ENCODE measurements at regions not wholly inside any gene's neighbourhood (a gene's known extent, or its start where the extent isn't known, plus 50 kb on each side); places are given as distances from the start of the nearest gene placed in this dataset.

DNA sequence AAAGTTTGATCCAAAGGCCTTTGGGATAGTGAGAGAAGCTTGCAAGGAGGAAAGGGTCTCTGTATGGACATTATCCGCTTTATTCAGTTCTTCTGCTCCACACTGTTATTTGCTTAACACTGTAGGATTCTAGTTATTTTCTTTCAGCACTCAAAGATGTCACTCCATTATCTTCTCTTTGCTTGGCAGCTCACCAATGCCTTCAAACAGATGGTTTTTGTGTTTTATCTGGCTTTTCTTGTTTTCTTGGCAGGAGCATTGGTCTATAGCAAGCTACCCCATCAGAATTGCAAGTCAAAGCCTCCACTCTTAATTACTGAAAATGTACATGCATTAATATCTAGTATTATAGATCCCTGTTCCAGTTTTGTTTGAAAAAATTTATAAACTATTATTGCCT, 138.8 kb downstream of the EVA1A start:
- Mint-ChIP-seq H3K9me3 (no peaks in the 10 kb centered on the region), H3K4me1 (peaks cover 0 to 2% (median under 1%) of the 10 kb centered on the region in 4 donors), H3K36me3 (no peaks in the 10 kb centered on the region), H3K27me3 (peaks cover 10% of the 10 kb centered on the region), H3K4me3 (no peak overlapping the region), H3K27ac (no peak overlapping the region)
- H3K27ac ChIP-seq (ENCODE audit: insufficient read depth, low read length, poor library complexity, severe bottlenecking) = no peak overlapping the region
- H3K27me3 ChIP-seq (ENCODE audit: control insufficient read depth, insufficient read depth, low read length) = no peaks in the 10 kb centered on the region
- ATAC-seq (ENCODE audit: low read depth in 2 of 2) = no peak
- H3K4me1 ChIP-seq (ENCODE audit: control insufficient read depth, insufficient read depth, low read length, poor library complexity, severe bottlenecking) = no peaks in the 10 kb centered on the region
- H3K4me3 ChIP-seq (ENCODE audit: low read depth, low read length) = no peak overlapping the region
- no peaks in the 10 kb centered on the region for H3K36me3 ChIP-seq (ENCODE audit: control insufficient read depth, insufficient read depth, low read length)
- DNase-seq = no peak
- H3K9me3 ChIP-seq (ENCODE audit: control insufficient read depth in 2 of 2, low read length in 2 of 2) = no peaks in the 10 kb centered on the region

DNA sequence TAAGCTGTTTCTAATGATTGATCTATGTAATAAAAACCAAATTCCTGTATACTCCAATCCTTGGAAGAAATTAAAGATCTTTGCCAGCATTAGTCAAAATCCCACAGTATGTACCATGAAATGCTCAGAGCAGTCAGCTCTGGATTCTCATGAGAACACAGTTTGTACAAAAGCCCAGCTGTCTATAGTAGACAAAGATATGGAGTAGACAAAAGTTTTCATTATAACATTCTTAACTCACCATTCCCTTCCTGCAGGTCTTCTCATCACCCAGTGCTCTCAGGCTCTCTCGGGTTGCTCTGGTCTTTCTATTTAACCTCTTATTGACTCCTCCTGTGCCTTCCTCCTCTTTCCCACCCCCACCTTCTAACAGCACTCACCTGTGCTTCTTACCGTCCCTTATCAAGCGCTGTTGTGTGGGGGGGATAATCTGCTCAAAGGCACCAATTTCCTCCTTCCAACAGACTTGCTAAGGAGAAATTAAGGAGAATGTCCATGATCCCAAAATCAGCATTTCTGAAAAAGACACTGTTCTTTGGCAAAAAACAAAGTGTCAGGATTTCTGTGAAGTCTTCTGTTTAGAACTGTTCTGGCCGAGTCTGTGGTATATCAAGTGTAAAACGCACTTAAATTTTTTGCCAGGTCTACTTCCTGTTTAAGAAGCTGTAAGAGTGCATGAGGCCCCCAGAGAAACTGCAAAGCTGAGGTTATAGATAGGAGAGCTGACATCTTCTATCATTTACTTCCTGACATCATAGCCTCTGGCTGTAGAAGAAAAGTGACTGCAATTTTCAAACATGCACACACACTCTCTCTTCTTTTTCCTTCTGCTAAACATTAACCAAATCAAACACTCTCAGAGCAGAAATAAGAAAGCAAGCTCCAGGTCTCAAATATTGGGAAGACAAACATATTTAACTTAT, 144.1 kb downstream of the EVA1A start:
- H3K4me3 ChIP-seq (ENCODE audit: low read depth, low read length) = peak overlapping the region; percentile 50
- H3K27me3 Mint-ChIP-seq = peaks cover 29% of the 10 kb centered on the region
- peak overlapping the region; percentile 39 to 92 (median 89) for H3K27ac Mint-ChIP-seq
- H3K4me1 ChIP-seq (ENCODE audit: control insufficient read depth, insufficient read depth, low read length, poor library complexity, severe bottlenecking) = no peaks in the 10 kb centered on the region
- no peak overlapping the region for H3K27ac ChIP-seq (ENCODE audit: insufficient read depth, low read length, poor library complexity, severe bottlenecking)
- H3K27me3 ChIP-seq (ENCODE audit: control insufficient read depth, insufficient read depth, low read length) = peaks cover 6% of the 10 kb centered on the region
- peak overlapping the region; percentile 30 to 93 (median 89) for H3K4me3 Mint-ChIP-seq
- H3K9me3 ChIP-seq (ENCODE audit: control insufficient read depth in 2 of 2, low read length in 2 of 2) = no peaks in the 10 kb centered on the region
- H3K36me3 ChIP-seq (ENCODE audit: control insufficient read depth, insufficient read depth, low read length) = no peaks in the 10 kb centered on the region
- H3K36me3 Mint-ChIP-seq = peaks cover 7% of the 10 kb centered on the region
- H3K9me3 Mint-ChIP-seq = peaks cover 0 to 1% (median 0%) of the 10 kb centered on the region in 7 donors
- peaks cover 0 to 19% (median 2%) of the 10 kb centered on the region in 4 donors for H3K4me1 Mint-ChIP-seq
- DNase-seq (peak in 2 of 3 donors; percentile 20 to 23), ATAC-seq (ENCODE audit: low read depth in 2 of 2) (peak; percentile 55 to 58)

GRCh38 chr2:75415731-75416130, 145.0 kb downstream of the EVA1A start:
- peaks cover 7% of the 10 kb centered on the region for H3K36me3 Mint-ChIP-seq
- peak overlapping the region in 2 of 3 donors; percentile 33 to 89 for H3K27ac Mint-ChIP-seq
- peak overlapping the region in 3 of 4 donors; percentile 62 to 93 (median 89) for H3K4me3 Mint-ChIP-seq
- no peak overlapping the region for H3K27ac ChIP-seq (ENCODE audit: insufficient read depth, low read length, poor library complexity, severe bottlenecking)
- no peaks in the 10 kb centered on the region for H3K36me3 ChIP-seq (ENCODE audit: control insufficient read depth, insufficient read depth, low read length)
- peaks cover 29% of the 10 kb centered on the region for H3K27me3 Mint-ChIP-seq
- DNase-seq = no peak
- peaks cover 6% of the 10 kb centered on the region for H3K27me3 ChIP-seq (ENCODE audit: control insufficient read depth, insufficient read depth, low read length)
- peaks cover 0 to under 1% of the 10 kb centered on the region in 2 experiments for H3K9me3 ChIP-seq (ENCODE audit: control insufficient read depth in 2 of 2, low read length in 2 of 2)
- peaks cover 0 to 2% (median 0%) of the 10 kb centered on the region in 7 donors for H3K9me3 Mint-ChIP-seq
- no peak for ATAC-seq (ENCODE audit: low read depth in 2 of 2)
- peaks cover 0 to 19% (median 2%) of the 10 kb centered on the region in 4 donors for H3K4me1 Mint-ChIP-seq
- no peaks in the 10 kb centered on the region for H3K4me1 ChIP-seq (ENCODE audit: control insufficient read depth, insufficient read depth, low read length, poor library complexity, severe bottlenecking)
- H3K4me3 ChIP-seq (ENCODE audit: low read depth, low read length) = peak overlapping the region; percentile 50

DNA sequence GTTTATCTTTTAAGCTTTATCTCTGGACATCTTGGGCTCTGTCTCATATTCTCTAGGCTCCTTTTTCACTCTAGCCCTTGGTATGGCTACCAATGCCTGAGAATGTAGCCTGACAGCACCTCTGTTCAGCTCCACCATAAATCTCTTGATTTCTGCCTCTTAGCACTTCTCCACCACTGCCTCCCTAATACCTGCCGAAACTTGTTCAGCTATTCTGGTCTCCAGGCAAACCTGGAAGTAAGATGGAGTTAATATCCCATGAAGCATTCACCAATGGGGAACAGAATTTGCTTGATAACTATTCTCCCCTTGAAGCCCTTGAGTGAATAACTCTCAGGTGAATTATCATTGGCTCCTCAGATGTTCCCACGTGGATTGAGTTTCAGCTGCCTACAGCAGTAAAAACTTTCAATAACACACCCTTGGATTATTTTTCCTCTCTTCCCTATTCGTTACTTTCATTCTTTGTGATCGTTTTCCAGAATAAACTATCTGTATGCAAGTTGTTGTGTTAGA, 145.6 kb downstream of the EVA1A start:
- no peak overlapping the region for H3K27ac Mint-ChIP-seq
- H3K36me3 Mint-ChIP-seq = peaks cover 12% of the 10 kb centered on the region
- Histone ChIP-seq H3K9me3 (ENCODE audit: control insufficient read depth in 2 of 2, low read length in 2 of 2) (peaks cover 0 to 3% of the 10 kb centered on the region in 2 experiments), H3K36me3 (ENCODE audit: control insufficient read depth, insufficient read depth, low read length) (no peaks in the 10 kb centered on the region), H3K27ac (ENCODE audit: insufficient read depth, low read length, poor library complexity, severe bottlenecking) (no peak overlapping the region), H3K4me1 (ENCODE audit: control insufficient read depth, insufficient read depth, low read length, poor library complexity, severe bottlenecking) (no peaks in the 10 kb centered on the region), H3K4me3 (ENCODE audit: low read depth, low read length) (no peak overlapping the region), H3K27me3 (ENCODE audit: control insufficient read depth, insufficient read depth, low read length) (peaks cover 6% of the 10 kb centered on the region)
- H3K9me3 Mint-ChIP-seq = peaks cover 0 to 6% (median 2%) of the 10 kb centered on the region in 7 donors
- peak overlapping the region in 2 of 4 donors; percentile 7 to 93 for H3K4me3 Mint-ChIP-seq
- DNase-seq (no peak), ATAC-seq (ENCODE audit: low read depth in 2 of 2) (no peak)
- peaks cover 0 to 19% (median 2%) of the 10 kb centered on the region in 4 donors for H3K4me1 Mint-ChIP-seq
- peaks cover 32% of the 10 kb centered on the region for H3K27me3 Mint-ChIP-seq

GRCh38 chr2:75411574-75411973, 149.2 kb downstream of the EVA1A start:
- Histone ChIP-seq H3K9me3 (ENCODE audit: control insufficient read depth in 2 of 2, low read length in 2 of 2) (peaks cover 0 to 3% of the 10 kb centered on the region in 2 experiments), H3K27ac (ENCODE audit: insufficient read depth, low read length, poor library complexity, severe bottlenecking) (no peak overlapping the region), H3K27me3 (ENCODE audit: control insufficient read depth, insufficient read depth, low read length) (peaks cover 6% of the 10 kb centered on the region), H3K4me3 (ENCODE audit: low read depth, low read length) (no peak overlapping the region), H3K4me1 (ENCODE audit: control insufficient read depth, insufficient read depth, low read length, poor library complexity, severe bottlenecking) (no peaks in the 10 kb centered on the region), H3K36me3 (ENCODE audit: control insufficient read depth, insufficient read depth, low read length) (no peaks in the 10 kb centered on the region)
- peaks cover 52% of the 10 kb centered on the region for H3K27me3 Mint-ChIP-seq
- peaks cover 0 to 13% (median 0%) of the 10 kb centered on the region in 4 donors for H3K4me1 Mint-ChIP-seq
- no peak overlapping the region for H3K4me3 Mint-ChIP-seq
- peaks cover 12% of the 10 kb centered on the region for H3K36me3 Mint-ChIP-seq
- no peak for ATAC-seq (ENCODE audit: low read depth in 2 of 2)
- H3K27ac Mint-ChIP-seq = no peak overlapping the region
- DNase-seq = no peak
- H3K9me3 Mint-ChIP-seq = peaks cover 0 to 6% (median 2%) of the 10 kb centered on the region in 7 donors

DNA sequence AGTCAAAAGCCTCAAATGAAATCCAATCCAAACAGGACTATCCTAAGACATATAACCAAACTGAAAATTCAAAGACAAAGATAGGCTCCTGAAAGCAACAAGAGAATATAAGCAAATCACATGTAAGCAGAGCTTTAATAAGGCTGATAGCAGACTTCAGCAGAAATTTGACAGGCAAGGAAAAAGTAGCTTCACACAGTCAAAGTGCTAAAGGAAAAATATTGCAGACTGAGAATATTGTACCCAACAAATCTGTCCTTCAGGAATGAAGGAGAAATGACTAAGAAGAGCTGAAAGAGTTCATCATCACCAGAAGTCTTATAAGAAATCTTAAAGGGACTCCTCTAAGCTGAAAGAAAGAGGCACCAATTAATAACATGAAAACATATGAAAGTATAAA, 150.0 kb downstream of the EVA1A start:
- Histone ChIP-seq H3K9me3 (ENCODE audit: control insufficient read depth in 2 of 2, low read length in 2 of 2) (peaks cover 0 to 3% of the 10 kb centered on the region in 2 experiments), H3K36me3 (ENCODE audit: control insufficient read depth, insufficient read depth, low read length) (no peaks in the 10 kb centered on the region), H3K27me3 (ENCODE audit: control insufficient read depth, insufficient read depth, low read length) (peaks cover 6% of the 10 kb centered on the region), H3K27ac (ENCODE audit: insufficient read depth, low read length, poor library complexity, severe bottlenecking) (no peak overlapping the region), H3K4me1 (ENCODE audit: control insufficient read depth, insufficient read depth, low read length, poor library complexity, severe bottlenecking) (no peaks in the 10 kb centered on the region), H3K4me3 (ENCODE audit: low read depth, low read length) (no peak overlapping the region)
- H3K4me1 Mint-ChIP-seq = peaks cover 0 to 10% (median 0%) of the 10 kb centered on the region in 4 donors
- H3K9me3 Mint-ChIP-seq = peaks cover 0 to 6% (median 2%) of the 10 kb centered on the region in 7 donors
- ATAC-seq (ENCODE audit: low read depth in 2 of 2) (no peak), DNase-seq (no peak)
- no peak overlapping the region for H3K4me3 Mint-ChIP-seq
- peaks cover 49% of the 10 kb centered on the region for H3K27me3 Mint-ChIP-seq
- H3K36me3 Mint-ChIP-seq = peaks cover 12% of the 10 kb centered on the region
- no peak overlapping the region for H3K27ac Mint-ChIP-seq

DNA sequence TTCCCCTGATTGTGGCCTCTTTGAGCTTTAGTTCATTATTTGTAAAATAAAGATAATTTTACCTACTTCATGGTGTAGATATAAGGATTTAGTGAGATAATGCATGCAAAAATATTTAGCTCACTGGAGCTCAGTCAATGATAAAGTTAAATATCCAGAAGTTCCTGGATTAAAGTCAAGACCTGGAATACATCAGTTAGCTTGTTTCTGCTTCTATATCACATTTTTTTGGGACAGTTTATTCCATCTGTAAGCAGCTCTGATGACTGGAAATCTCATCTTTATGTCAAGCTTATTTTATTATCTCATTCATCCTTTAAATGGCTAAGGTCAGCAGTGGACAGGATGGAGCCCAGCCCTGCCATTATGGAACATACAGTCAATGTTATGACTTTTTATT, 152.0 kb downstream of the EVA1A start:
- Mint-ChIP-seq H3K27me3 (peaks cover 37% of the 10 kb centered on the region), H3K9me3 (peaks cover 0 to 6% (median 2%) of the 10 kb centered on the region in 7 donors), H3K4me1 (peaks cover 0 to 3% (median 0%) of the 10 kb centered on the region in 4 donors), H3K27ac (no peak overlapping the region), H3K36me3 (peaks cover 12% of the 10 kb centered on the region), H3K4me3 (no peak overlapping the region)
- Histone ChIP-seq H3K36me3 (ENCODE audit: control insufficient read depth, insufficient read depth, low read length) (no peaks in the 10 kb centered on the region), H3K9me3 (ENCODE audit: control insufficient read depth in 2 of 2, low read length in 2 of 2) (peaks cover 0 to 3% of the 10 kb centered on the region in 2 experiments), H3K27me3 (ENCODE audit: control insufficient read depth, insufficient read depth, low read length) (no peaks in the 10 kb centered on the region), H3K4me3 (ENCODE audit: low read depth, low read length) (no peak overlapping the region), H3K4me1 (ENCODE audit: control insufficient read depth, insufficient read depth, low read length, poor library complexity, severe bottlenecking) (no peaks in the 10 kb centered on the region), H3K27ac (ENCODE audit: insufficient read depth, low read length, poor library complexity, severe bottlenecking) (no peak overlapping the region)
- DNase-seq (no peak), ATAC-seq (ENCODE audit: low read depth in 2 of 2) (no peak)
